K562 (cell line): ENCODE measurements at regions not wholly inside any gene's neighbourhood (a gene's known extent, or its start where the extent isn't known, plus 50 kb on each side); places are given as distances from the start of the nearest gene placed in this dataset.

Experiments used
- ATAC-seq: fragments of 200-7000 bp; cut with Tn5 transposase; 3 replicates; pipeline ENCODE4 v1.9.1; 2020; ENCODE audit warnings: moderate library complexity
- BruUV-seq: library from RNA; stranded (reverse); fragments of 400-500 nt; replicated peaks from 2 replicates; lab custom pipeline; 2021; lab: Mats Ljungman, UMichigan
- CTCF ChIA-PET: fragments of 300-600 bp; formaldehyde crosslinking; extraction: SDS; loops from one replicate; lab custom pipeline; 2021; ENCODE audit warnings: low intra/inter-chr PET ratio; lab: Yijun Ruan, JAX
- POLR2A ChIA-PET: fragments of 300-600, 350-650 bp; sonication (Branson Sonifier 250); formaldehyde crosslinking; extraction: SDS; loops from one replicate; lab custom pipeline; 2021; ENCODE audit warnings: antibody characterized with exemption, inconsistent platforms; lab: Yijun Ruan, JAX
- DNase-seq, 4 experiments: peaks; one replicate each; pipeline versions ENCODE4 v3.0.0 to v3.0.0-alpha.2; 2011 to 2018; ENCODE audit warnings: low spot score in 3 of 4, mixed read lengths in 3 of 4; ENCODE audit errors: extremely low read depth in 1 of 4
- FAIRE-seq: peaks from 2 replicates; lab custom pipeline; 2011; peaks lifted over from hg19 to GRCh38; lab: Jason Lieb, UNC
- H2AFZ ChIP-seq: 2 replicates; pipeline ENCODE4 v1.6.0; 2011; ENCODE audit warnings: low read depth, low read length, control low read depth, inconsistent platforms
- H3K27ac ChIP-seq: fragments of 200-600 bp; 3 replicates; pipeline ENCODE4 v1.8.0; 2011; ENCODE audit warnings: low read depth, mild to moderate bottlenecking, control low read depth, inconsistent platforms, low read length, moderate library complexity, mixed read lengths; ENCODE audit errors: extremely low read depth
- H3K27me3 ChIP-seq, 2 experiments: fragments of 300-600 bp in 1 of 2; 2 replicates in 1 of 2; 3 replicates in 1 of 2; pipeline versions ENCODE4 v1.6.0 to v1.8.0; 2011; ENCODE audit warnings: inconsistent platforms in 2 of 2, low read length in 2 of 2, mild to moderate bottlenecking in 1 of 2, mixed read lengths in 1 of 2, moderate library complexity in 1 of 2; ENCODE audit not compliant: control insufficient read depth in 2 of 2, insufficient read depth in 2 of 2
- H3K36me3 ChIP-seq: fragments of 300-600 bp; 3 replicates; pipeline ENCODE4 v1.8.0; 2011; ENCODE audit warnings: mild to moderate bottlenecking, low read length, inconsistent platforms; ENCODE audit not compliant: control insufficient read depth, insufficient read depth
- H3K4me1 ChIP-seq, 2 experiments: fragments of 200-600 bp in 1 of 2; replicated peaks in 1 of 2; 2 replicates in 1 of 2; 3 replicates in 1 of 2; pipeline versions ENCODE4 v1.5.1 to v1.8.0; 2011; ENCODE audit warnings: inconsistent platforms in 2 of 2, low read length in 2 of 2, mild to moderate bottlenecking in 1 of 2, mixed read lengths in 1 of 2, moderate library complexity in 1 of 2; ENCODE audit not compliant: control insufficient read depth in 2 of 2, insufficient read depth in 2 of 2
- H3K4me2 ChIP-seq: 2 replicates; pipeline ENCODE4 v1.6.1; 2011; ENCODE audit warnings: low read length, control low read depth, inconsistent platforms, mixed read lengths; ENCODE audit not compliant: insufficient read depth
- H3K4me3 ChIP-seq: fragments of 200-600 bp; sonication (generic), shearing (Covaris generic); 2 replicates; pipeline ENCODE4 v1.5.1; 2016; ENCODE audit warnings: control low read depth, inconsistent platforms
- H3K79me2 ChIP-seq: fragments of 200-600 bp; 3 replicates; pipeline ENCODE4 v1.8.0; 2011; ENCODE audit warnings: low read length, inconsistent platforms; ENCODE audit not compliant: control insufficient read depth, insufficient read depth
- H3K9ac ChIP-seq, 2 experiments: 2 replicates each; pipeline versions ENCODE4 v1.6.0 to v1.6.1; 2011; ENCODE audit warnings: low read depth in 2 of 2, low read length in 2 of 2, control low read depth in 1 of 2, inconsistent platforms in 1 of 2, mild to moderate bottlenecking in 1 of 2, mixed read lengths in 1 of 2; ENCODE audit not compliant: insufficient read depth in 1 of 2
- H3K9me1 ChIP-seq: one replicate; pipeline ENCODE4 v1.6.0; 2011; ENCODE audit warnings: inconsistent platforms, mild to moderate bottlenecking, low read length, moderate library complexity; ENCODE audit not compliant: control insufficient read depth, insufficient read depth
- H3K9me3 ChIP-seq: replicated peaks from 2 replicates; pipeline ENCODE4 v1.5.1; 2011; ENCODE audit warnings: low read depth, low read length, inconsistent platforms; ENCODE audit not compliant: control insufficient read depth, insufficient read depth
- H4K20me1 ChIP-seq: replicated peaks from 2 replicates; pipeline ENCODE4 v1.6.1; 2011; ENCODE audit warnings: low read length, inconsistent platforms, mixed read lengths; ENCODE audit not compliant: control insufficient read depth, insufficient read depth
- CHD4 ChIP-seq: fragments of 200-600 bp; sonication (generic); IDR thresholded peaks from 3 replicates; pipeline ENCODE4 v1.6.1; 2012; ENCODE audit warnings: low read depth, mild to moderate bottlenecking, mixed read lengths, low read length, inconsistent platforms; ENCODE audit not compliant: insufficient read depth, insufficient replicate concordance, poor library complexity, severe bottlenecking
- EHMT2 ChIP-seq: fragments of 450-650 bp; IDR thresholded peaks from 2 replicates; pipeline ENCODE4 v1.6.1; 2018; ENCODE audit warnings: antibody characterized with exemption
- NCOA1 ChIP-seq: fragments of 450-650 bp; IDR thresholded peaks from 2 replicates; pipeline ENCODE4 v1.6.1; 2016; ENCODE audit warnings: low read depth
- SREBF1 ChIP-seq: fragments of 150-350 bp; IDR thresholded peaks from 2 replicates; pipeline ENCODE4 v1.6.1; 2014; ENCODE audit warnings: antibody characterized with exemption, low read depth, low read length, borderline replicate concordance
- SRSF9 ChIP-seq: fragments of 200-400 bp; formaldehyde crosslinking; IDR thresholded peaks from 2 replicates; pipeline ENCODE4 v1.6.1; 2017; ENCODE audit warnings: low read depth, low read length, borderline replicate concordance
- ZNF140 ChIP-seq: fragments of 250-450 bp; sonication (Bioruptor Pico); IDR thresholded peaks from 2 replicates; pipeline ENCODE4 v1.8.0; 2021; ENCODE audit warnings: moderate library complexity, mild to moderate bottlenecking, inconsistent platforms
- WGBS: fragments of 100-300 bp; shearing (Covaris generic); methylation state at CpG from one replicate; pipeline ENCODE4 v1.1.6; 2016; ENCODE audit warnings: low coverage, mixed read lengths; ENCODE audit not compliant: insufficient coverage; ENCODE audit errors: missing lambda C conversion rate; 5-methylcytosine and 5-hydroxymethylcytosine counted together
- in situ Hi-C: fragments of 300-500 bp; cut with MboI; formaldehyde crosslinking; loops from 4 replicates; pipeline ENCODE4 v1.15.0; 2018; ENCODE audit warnings: inconsistent platforms, mixed read lengths
- intact Hi-C: fragments of 100-400 bp; cut with micrococcal nuclease; formaldehyde crosslinking; loops from 2 replicates; pipeline ENCODE4 v1.14.2; 2022
- TF ChIP-seq, protein P1 (sequence below): fragments of 250-450 bp; sonication (Bioruptor Pico); IDR thresholded peaks from 2 replicates; pipeline ENCODE4 v1.5.0; 2022; ENCODE audit warnings: mild to moderate bottlenecking
- TF ChIP-seq, protein P2 (sequence below), 2 experiments: IDR thresholded peaks; 2 replicates each; pipeline ENCODE4 v1.6.1; 2012; ENCODE audit warnings: improper control_type of control experiment in 2 of 2, low read depth in 2 of 2, low read length in 2 of 2, borderline replicate concordance in 1 of 2

DNA sequence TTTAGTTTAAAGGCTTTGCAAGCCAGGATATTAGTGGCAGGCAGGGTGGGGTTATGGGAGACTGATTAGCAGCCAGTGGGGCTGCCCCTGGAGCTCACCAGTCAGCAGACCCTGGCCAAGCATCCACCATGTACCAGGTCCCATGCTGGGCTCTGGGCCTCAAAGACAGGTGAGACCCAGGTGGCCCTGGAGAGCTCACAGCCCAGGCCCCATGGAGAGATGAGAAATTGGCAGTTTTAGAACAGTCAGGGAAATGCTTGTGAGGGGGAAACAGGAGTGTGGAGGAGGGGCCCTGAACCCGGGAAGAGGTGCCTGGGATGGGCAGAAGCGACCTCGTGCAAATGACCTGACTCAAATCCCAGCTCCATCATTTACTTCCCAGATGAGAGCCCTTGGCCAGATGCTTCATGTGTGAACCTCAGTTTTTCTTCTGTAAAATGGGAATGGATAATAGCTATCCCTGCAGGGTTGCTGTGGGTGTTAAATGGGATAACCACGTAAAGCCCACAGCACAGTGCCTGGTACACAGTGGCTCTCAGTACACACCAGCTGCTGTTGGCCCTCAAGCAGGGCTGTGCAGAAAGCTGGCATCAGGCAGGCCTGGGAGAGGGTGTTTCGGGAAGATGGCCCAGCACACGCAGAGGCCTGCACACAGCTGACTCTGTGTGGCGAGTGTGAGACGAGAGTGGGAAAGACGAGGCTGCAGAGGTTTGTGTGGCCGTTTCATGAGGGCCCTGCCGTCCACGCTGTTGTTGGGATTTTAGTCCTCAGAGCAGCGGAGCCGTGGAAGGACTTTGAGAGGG is 518.5 kb downstream of the PTPRU start (continued):
- no peak for TF ChIP-seq CHD4

DNA sequence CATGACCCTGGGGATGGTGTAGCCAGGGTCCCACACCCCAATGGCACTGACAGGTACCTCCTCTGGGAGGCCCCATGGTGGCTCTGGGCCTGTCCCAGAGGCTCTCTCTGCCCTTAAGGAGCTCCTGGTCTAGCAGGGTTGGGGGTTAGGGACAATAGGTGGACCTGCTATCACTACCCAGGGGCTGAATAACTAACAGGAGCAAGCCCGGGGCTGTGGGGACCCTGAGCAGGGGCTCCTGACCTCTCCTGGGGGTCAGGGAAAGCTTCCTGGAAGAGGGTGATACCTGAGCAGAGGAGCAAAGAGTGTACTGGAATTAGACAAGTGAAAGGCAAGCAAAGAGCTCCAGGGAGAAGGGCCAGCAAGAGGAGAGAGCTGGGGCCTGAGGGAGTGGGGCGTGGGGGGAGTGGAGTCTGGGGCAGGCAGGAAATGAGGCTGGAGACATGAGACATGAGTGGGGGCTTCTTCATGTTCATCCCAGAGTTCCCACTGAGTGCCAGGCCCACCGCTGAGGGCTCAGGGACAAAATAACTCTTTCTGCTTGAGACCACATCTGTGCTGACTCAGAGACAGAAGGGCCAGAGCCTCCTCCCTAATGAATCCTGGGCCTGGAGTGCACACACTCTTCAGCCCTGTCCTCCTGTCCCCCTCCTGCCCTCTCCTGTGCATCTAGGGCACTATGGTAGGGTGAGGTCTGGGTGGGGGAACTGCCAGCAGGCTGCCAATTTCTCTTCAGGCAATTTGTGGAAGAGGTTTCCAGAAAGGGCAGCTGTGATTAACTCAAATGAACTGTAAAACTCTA is 517.6 kb downstream of the PTPRU start:
- 0% methylated on average over 3 of the region's 3 CpGs for WGBS
- H3K4me2 ChIP-seq: no peak overlapping the region
- H3K9me3 ChIP-seq: no peaks in the 10 kb centered on the region
- no peaks in the 10 kb centered on the region for H3K4me1 ChIP-seq
- no peak overlapping the region for H3K9ac ChIP-seq
- H3K9me1 ChIP-seq: no peaks in the 10 kb centered on the region
- ChIA-PET POLR2A (interaction anchor here (0.6 kb wide), 1 partner anchor 15 kb away, joined by 3 read pairs; no protein-coding TSS in a partner anchor), CTCF (no interaction called here)
- no peak overlapping the region for H2AFZ ChIP-seq
- intact Hi-C loops: no loop called here
- no peaks in the 10 kb centered on the region for H3K27me3 ChIP-seq
- in situ Hi-C loops: no loop called here
- no peak for ATAC-seq
- no peaks in the 10 kb centered on the region for H3K79me2 ChIP-seq
- DNase-seq: no peak
- peaks cover 17% of the 10 kb centered on the region; the same call in 1 of the 2 replicates for H4K20me1 ChIP-seq
- no peak for FAIRE-seq
- H3K36me3 ChIP-seq: no peaks in the 10 kb centered on the region
- no peak overlapping the region for H3K4me3 ChIP-seq
- H3K27ac ChIP-seq: no peak overlapping the region
- BruUV-seq: no TSS peak
- TF ChIP-seq NCOA1 (no peak), EHMT2 (no peak), ZNF140 (no peak), SRSF9 (no peak), SREBF1 (no peak)
- TF ChIP-seq, protein P1, sequence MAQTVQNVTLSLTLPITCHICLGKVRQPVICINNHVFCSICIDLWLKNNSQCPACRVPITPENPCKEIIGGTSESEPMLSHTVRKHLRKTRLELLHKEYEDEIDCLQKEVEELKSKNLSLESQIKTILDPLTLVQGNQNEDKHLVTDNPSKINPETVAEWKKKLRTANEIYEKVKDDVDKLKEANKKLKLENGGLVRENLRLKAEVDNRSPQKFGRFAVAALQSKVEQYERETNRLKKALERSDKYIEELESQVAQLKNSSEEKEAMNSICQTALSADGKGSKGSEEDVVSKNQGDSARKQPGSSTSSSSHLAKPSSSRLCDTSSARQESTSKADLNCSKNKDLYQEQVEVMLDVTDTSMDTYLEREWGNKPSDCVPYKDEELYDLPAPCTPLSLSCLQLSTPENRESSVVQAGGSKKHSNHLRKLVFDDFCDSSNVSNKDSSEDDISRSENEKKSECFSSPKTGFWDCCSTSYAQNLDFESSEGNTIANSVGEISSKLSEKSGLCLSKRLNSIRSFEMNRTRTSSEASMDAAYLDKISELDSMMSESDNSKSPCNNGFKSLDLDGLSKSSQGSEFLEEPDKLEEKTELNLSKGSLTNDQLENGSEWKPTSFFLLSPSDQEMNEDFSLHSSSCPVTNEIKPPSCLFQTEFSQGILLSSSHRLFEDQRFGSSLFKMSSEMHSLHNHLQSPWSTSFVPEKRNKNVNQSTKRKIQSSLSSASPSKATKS (CRISPR knock-in tag): no peak
- TF ChIP-seq, protein P2, sequence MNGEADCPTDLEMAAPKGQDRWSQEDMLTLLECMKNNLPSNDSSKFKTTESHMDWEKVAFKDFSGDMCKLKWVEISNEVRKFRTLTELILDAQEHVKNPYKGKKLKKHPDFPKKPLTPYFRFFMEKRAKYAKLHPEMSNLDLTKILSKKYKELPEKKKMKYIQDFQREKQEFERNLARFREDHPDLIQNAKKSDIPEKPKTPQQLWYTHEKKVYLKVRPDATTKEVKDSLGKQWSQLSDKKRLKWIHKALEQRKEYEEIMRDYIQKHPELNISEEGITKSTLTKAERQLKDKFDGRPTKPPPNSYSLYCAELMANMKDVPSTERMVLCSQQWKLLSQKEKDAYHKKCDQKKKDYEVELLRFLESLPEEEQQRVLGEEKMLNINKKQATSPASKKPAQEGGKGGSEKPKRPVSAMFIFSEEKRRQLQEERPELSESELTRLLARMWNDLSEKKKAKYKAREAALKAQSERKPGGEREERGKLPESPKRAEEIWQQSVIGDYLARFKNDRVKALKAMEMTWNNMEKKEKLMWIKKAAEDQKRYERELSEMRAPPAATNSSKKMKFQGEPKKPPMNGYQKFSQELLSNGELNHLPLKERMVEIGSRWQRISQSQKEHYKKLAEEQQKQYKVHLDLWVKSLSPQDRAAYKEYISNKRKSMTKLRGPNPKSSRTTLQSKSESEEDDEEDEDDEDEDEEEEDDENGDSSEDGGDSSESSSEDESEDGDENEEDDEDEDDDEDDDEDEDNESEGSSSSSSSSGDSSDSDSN (IDR thresholded peaks at IDR 0.05; ENCODE audit: borderline replicate concordance in 1 of 2, low read depth in 2 of 2, low read length in 2 of 2): no peak
